ENCODE measurements at regions not wholly inside any gene's neighbourhood (a gene's known extent, or its start where the extent isn't known, plus 50 kb on each side); places are given as distances from the start of the nearest gene placed in this dataset.

DNA sequence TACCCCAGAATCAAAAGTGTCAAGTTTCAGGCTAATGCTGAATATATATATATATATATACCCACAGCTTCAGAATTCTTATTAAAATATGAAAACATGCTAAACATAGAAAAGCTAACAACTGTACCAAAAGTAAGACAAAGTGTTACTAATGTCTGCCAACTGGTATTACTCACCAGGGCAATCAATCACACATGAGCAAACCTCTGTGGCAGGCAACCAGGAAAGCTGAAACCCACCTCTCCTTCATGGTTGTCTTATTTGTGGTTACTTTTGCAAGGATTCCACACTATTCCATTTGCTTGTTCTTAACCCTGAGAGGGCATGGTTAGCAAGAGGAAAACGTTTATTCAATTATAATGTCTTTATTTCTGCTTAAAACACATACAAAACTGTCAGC, 512.3 kb upstream of the MDFIC2 start:
- Histone ChIP-seq H3K4me3 (no peak overlapping the region), H3K27me3 (no peaks in the 10 kb centered on the region), H3K36me3 (no peaks in the 10 kb centered on the region), H3K27ac (peak overlapping the region; percentile 60 to 63), H3K4me1 (peaks cover 0 to 20% of the 10 kb centered on the region in 2 donors), H3K9me3 (no peaks in the 10 kb centered on the region)
- intact Hi-C loops (cut with DNase I) = no loop called here
- DNase-seq (ENCODE audit: low spot score in 2 of 2) = no peak
- TF ChIP-seq, protein P1, sequence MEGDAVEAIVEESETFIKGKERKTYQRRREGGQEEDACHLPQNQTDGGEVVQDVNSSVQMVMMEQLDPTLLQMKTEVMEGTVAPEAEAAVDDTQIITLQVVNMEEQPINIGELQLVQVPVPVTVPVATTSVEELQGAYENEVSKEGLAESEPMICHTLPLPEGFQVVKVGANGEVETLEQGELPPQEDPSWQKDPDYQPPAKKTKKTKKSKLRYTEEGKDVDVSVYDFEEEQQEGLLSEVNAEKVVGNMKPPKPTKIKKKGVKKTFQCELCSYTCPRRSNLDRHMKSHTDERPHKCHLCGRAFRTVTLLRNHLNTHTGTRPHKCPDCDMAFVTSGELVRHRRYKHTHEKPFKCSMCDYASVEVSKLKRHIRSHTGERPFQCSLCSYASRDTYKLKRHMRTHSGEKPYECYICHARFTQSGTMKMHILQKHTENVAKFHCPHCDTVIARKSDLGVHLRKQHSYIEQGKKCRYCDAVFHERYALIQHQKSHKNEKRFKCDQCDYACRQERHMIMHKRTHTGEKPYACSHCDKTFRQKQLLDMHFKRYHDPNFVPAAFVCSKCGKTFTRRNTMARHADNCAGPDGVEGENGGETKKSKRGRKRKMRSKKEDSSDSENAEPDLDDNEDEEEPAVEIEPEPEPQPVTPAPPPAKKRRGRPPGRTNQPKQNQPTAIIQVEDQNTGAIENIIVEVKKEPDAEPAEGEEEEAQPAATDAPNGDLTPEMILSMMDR (IDR thresholded peaks at IDR 0.05) = no peak

DNA sequence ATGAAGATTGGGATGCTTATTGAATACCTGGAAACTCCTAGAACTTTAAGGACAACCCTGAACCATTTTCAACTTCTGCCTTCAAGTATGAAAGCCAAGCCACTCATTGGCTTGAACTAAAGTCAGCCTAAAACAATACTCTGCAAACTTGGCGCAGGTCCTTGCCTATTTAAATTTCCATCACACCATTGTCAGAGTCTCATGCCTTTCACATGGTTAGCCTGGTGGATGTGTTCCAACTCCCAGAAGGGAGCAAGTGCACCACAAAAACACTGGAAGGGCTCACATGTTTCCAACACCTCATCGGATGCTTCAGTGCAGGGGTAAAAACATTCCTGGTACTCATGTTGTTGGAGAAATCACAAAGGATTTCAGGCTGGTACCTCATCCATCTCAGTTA, 511.6 kb upstream of the MDFIC2 start:
- intact Hi-C loops (cut with DNase I) = no loop called here
- peaks cover 0 to 20% of the 10 kb centered on the region in 2 donors for H3K4me1 ChIP-seq
- H3K27ac ChIP-seq = peak overlapping the region; percentile 60 to 63
- TF ChIP-seq, protein P1 (IDR thresholded peaks at IDR 0.05) = no peak
- no peaks in the 10 kb centered on the region for H3K9me3 ChIP-seq
- H3K27me3 ChIP-seq = no peaks in the 10 kb centered on the region
- H3K36me3 ChIP-seq = no peaks in the 10 kb centered on the region
- no peak overlapping the region for H3K4me3 ChIP-seq
- DNase-seq (ENCODE audit: low spot score in 2 of 2) = peak; percentile 24 to 81

DNA sequence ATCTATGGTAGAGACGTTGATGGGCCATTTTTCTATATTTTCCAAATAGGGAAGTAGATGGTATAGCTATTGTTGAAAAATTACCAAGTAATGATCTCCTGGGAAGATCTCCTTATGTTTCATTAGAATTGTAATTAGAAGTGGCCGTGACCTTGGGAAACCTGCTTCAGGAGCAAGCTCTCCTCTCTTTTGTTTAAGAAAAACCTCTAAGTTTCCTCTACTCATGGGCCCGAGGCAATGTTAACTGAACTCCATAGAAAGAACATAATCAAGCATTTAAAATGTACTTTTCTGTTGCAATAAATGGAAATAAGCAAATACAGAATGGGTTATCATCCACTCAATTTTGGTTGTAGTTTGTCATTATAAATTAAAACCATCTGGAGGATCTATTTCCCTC, 511.2 kb upstream of the MDFIC2 start:
- intact Hi-C loops (cut with DNase I) = no loop called here
- Histone ChIP-seq H3K27me3 (no peaks in the 10 kb centered on the region), H3K36me3 (no peaks in the 10 kb centered on the region), H3K27ac (peak overlapping the region; percentile 60 to 63), H3K9me3 (no peaks in the 10 kb centered on the region), H3K4me3 (no peak overlapping the region), H3K4me1 (peaks cover 0 to 18% of the 10 kb centered on the region in 2 donors)
- no peak for DNase-seq (ENCODE audit: low spot score in 2 of 2)
- TF ChIP-seq, protein P1 (IDR thresholded peaks at IDR 0.05) = no peak

DNA sequence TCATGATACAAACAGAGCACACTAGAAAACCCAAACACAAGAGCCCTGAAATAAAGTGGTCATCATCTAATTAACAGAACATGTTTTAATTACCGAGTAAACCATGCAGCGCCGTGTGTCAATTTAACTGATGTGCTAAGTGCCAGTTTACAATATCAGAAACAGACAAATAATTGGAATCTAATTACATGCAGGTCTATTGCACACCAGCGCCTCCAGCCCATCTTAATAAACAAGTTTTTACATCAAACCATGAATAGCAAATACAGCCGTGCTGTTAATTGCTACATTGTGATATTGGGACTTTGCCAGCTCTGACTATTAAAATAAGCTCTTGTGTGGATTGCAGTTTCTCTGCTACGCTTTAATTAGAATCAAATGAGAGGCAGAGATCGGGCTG, 510.2 kb upstream of the MDFIC2 start:
- DNase-seq (ENCODE audit: low spot score in 2 of 2) = no peak
- Histone ChIP-seq H3K9me3 (no peaks in the 10 kb centered on the region), H3K27ac (no peak overlapping the region), H3K4me1 (peaks cover 0 to 18% of the 10 kb centered on the region in 2 donors), H3K36me3 (no peaks in the 10 kb centered on the region), H3K27me3 (no peaks in the 10 kb centered on the region), H3K4me3 (no peak overlapping the region)
- intact Hi-C loops (cut with DNase I) = no loop called here
- TF ChIP-seq, protein P1 (IDR thresholded peaks at IDR 0.05) = no peak

DNA sequence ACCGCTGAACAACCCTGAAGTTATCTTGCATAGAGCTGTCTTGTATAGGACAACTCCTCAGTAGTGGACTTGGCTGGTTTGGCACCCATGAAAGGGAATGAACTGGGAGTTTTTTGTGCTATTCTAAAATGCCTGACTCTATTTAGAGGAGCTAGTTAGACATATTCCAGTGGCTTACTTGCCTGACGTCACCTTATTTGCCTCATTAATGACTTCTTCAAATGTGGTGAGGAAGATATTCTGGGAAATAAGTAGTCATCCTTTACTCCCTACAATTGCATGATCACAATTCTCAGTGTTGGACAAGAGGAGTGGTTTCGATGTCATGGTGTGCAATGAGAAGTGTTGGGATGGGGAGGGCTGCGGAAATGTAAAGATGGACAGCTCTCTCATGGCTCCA, 509.2 kb upstream of the MDFIC2 start:
- peaks cover 0 to 18% of the 10 kb centered on the region in 2 donors for H3K4me1 ChIP-seq
- TF ChIP-seq, protein P1 (IDR thresholded peaks at IDR 0.05) = no peak
- intact Hi-C loops (cut with DNase I) = no loop called here

DNA sequence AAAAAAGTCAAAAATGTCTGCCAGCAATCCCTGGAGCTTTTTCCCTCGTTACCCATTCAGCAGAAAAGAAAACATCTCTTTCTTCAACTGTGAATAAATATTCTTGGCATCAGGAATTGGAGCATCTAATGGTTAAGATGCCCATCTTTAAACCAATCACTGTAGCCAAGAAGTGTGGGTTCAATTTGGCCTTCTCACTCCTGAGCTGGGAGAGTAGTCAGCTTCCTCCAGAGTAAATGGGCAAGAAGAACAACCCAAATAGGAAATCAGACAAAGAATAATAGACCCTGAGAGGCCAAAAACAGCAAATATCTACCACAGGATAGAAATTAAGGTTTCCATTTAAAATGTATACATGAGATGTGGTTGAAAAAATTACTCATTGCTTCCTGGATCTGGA, 508.0 kb upstream of the MDFIC2 start:
- no peak for DNase-seq (ENCODE audit: low spot score in 2 of 2)
- intact Hi-C loops (cut with DNase I) = no loop called here
- Histone ChIP-seq H3K27me3 (no peaks in the 10 kb centered on the region), H3K9me3 (no peaks in the 10 kb centered on the region), H3K27ac (no peak overlapping the region), H3K4me3 (no peak overlapping the region), H3K4me1 (peaks cover 0 to 18% of the 10 kb centered on the region in 2 donors), H3K36me3 (no peaks in the 10 kb centered on the region)
- TF ChIP-seq, protein P1 (IDR thresholded peaks at IDR 0.05) = no peak

More for the DNA sequence above, 509.2 kb upstream of the MDFIC2 start:
- Histone ChIP-seq H3K27ac (no peak overlapping the region), H3K4me3 (no peak overlapping the region), H3K36me3 (no peaks in the 10 kb centered on the region), H3K27me3 (no peaks in the 10 kb centered on the region), H3K9me3 (no peaks in the 10 kb centered on the region)
- no peak for DNase-seq (ENCODE audit: low spot score in 2 of 2)

Measured in ascending aorta (tissue), 2 donors.